T-helper 2 cell treated with Interferon-gamma antibody and Interleukin-4, amounts not matched to agents 5 μg/mL and 100 μg/mL, for 36 hours (primary cell): ENCODE measurements at regions not wholly inside any gene's neighbourhood (a gene's known extent, or its start where the extent isn't known, plus 50 kb on each side); places are given as distances from the start of the nearest gene placed in this dataset.

ENCODE experiments used
- DNase-seq: peaks from one replicate; pipeline ENCODE4 v3.0.0; 2021; ENCODE audit warnings: low spot score
- H3K27ac Mint-ChIP-seq: one replicate; pipeline ENCODE4 v1.8.0; 2021; ENCODE audit warnings: mild to moderate bottlenecking, mixed read lengths
- H3K27me3 Mint-ChIP-seq: one replicate; pipeline ENCODE4 v1.8.0; 2021; ENCODE audit warnings: low read depth, mixed read lengths
- H3K36me3 Mint-ChIP-seq: one replicate; pipeline ENCODE4 v1.8.0; 2021; ENCODE audit warnings: low read depth, mixed read lengths
- H3K4me1 Mint-ChIP-seq: one replicate; pipeline ENCODE4 v1.8.0; 2021; ENCODE audit warnings: low read depth, mixed read lengths
- H3K4me3 Mint-ChIP-seq: one replicate; pipeline ENCODE4 v1.8.0; 2022; ENCODE audit warnings: mild to moderate bottlenecking, moderate library complexity, mixed read lengths
- H3K9me3 Mint-ChIP-seq: one replicate; pipeline ENCODE4 v1.8.0; 2021; ENCODE audit warnings: mixed read lengths

DNA sequence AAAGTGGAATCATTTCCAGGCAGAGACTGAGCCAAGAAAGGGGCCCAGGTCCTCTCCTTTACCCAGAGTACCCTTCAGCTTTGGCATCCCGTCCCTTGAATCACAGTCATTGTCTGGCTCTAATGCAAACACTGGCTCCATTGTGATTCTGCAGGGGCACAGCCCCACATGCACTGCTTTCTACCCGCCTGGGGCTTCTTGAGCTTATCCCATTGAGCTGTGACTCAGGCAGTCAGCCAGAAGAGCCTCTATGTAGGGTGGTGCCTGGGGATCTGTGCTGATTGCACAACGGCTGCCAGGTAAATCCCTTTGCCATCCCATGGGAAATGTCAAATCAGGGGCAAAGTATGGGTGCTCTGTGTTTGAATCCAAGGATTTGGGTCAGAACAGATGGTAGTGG is 88.9 kb downstream of the RASSF10 start:
- Mint-ChIP-seq H3K4me1 (no peaks in the 10 kb centered on the region), H3K4me3 (no peak overlapping the region), H3K27me3 (peaks cover 7% of the 10 kb centered on the region), H3K27ac (no peak overlapping the region), H3K36me3 (no peaks in the 10 kb centered on the region), H3K9me3 (no peaks in the 10 kb centered on the region)
- DNase-seq: no peak

GRCh38 chr11:13098616-13099289 is 89.6 kb downstream of the RASSF10 start:
- no peak overlapping the region for H3K4me3 Mint-ChIP-seq

GRCh38 chr11:13101644-13102512 is 92.8 kb downstream of the RASSF10 start:
- DNase-seq: no peak
- no peaks in the 10 kb centered on the region for H3K36me3 Mint-ChIP-seq
- H3K27ac Mint-ChIP-seq: no peak overlapping the region
- peaks cover 13% of the 10 kb centered on the region for H3K27me3 Mint-ChIP-seq
- no peaks in the 10 kb centered on the region for H3K4me1 Mint-ChIP-seq
- H3K9me3 Mint-ChIP-seq: no peaks in the 10 kb centered on the region
- no peak overlapping the region for H3K4me3 Mint-ChIP-seq

More at GRCh38 chr11:13098616-13099289, 89.6 kb downstream of the RASSF10 start:
- H3K27me3 Mint-ChIP-seq: peaks cover 9% of the 10 kb centered on the region
- no peaks in the 10 kb centered on the region for H3K36me3 Mint-ChIP-seq
- H3K27ac Mint-ChIP-seq: no peak overlapping the region
- no peaks in the 10 kb centered on the region for H3K9me3 Mint-ChIP-seq
- DNase-seq: no peak
- no peaks in the 10 kb centered on the region for H3K4me1 Mint-ChIP-seq

DNA sequence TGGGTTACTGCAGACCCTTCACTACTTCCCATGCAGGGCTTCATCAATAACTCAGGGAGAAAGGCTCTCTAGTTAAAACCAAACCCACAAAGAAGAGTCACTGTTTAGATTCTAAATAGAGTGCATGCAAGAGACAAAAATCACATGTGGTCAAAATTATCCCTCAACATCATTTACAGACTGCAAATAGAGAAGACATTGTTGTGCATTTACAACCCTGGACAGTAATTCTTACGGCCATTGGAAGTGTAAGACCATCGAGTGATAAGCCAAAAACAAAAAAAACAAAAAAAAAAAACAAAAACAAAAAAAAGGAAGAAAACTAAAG is 93.4 kb downstream of the RASSF10 start:
- no peaks in the 10 kb centered on the region for H3K9me3 Mint-ChIP-seq
- no peak for DNase-seq
- no peak overlapping the region for H3K27ac Mint-ChIP-seq
- no peak overlapping the region for H3K4me3 Mint-ChIP-seq
- no peaks in the 10 kb centered on the region for H3K36me3 Mint-ChIP-seq
- H3K27me3 Mint-ChIP-seq: peaks cover 15% of the 10 kb centered on the region
- no peaks in the 10 kb centered on the region for H3K4me1 Mint-ChIP-seq

- Mint-ChIP-seq H3K4me1 (no peaks in the 10 kb centered on the region), H3K27me3 (peaks cover 13% of the 10 kb centered on the region), H3K27ac (no peak overlapping the region), H3K9me3 (no peaks in the 10 kb centered on the region), H3K36me3 (no peaks in the 10 kb centered on the region), H3K4me3 (no peak overlapping the region)
- DNase-seq: no peak
Measured at GRCh38 chr11:13102865-13103539, 93.9 kb downstream of the RASSF10 start.

- Mint-ChIP-seq H3K36me3 (no peaks in the 10 kb centered on the region), H3K4me1 (no peaks in the 10 kb centered on the region), H3K27ac (no peak overlapping the region), H3K27me3 (peaks cover 13% of the 10 kb centered on the region), H3K9me3 (no peaks in the 10 kb centered on the region), H3K4me3 (no peak overlapping the region)
- DNase-seq: no peak
Measured at GRCh38 chr11:13103962-13104554, 94.9 kb downstream of the RASSF10 start.

DNA sequence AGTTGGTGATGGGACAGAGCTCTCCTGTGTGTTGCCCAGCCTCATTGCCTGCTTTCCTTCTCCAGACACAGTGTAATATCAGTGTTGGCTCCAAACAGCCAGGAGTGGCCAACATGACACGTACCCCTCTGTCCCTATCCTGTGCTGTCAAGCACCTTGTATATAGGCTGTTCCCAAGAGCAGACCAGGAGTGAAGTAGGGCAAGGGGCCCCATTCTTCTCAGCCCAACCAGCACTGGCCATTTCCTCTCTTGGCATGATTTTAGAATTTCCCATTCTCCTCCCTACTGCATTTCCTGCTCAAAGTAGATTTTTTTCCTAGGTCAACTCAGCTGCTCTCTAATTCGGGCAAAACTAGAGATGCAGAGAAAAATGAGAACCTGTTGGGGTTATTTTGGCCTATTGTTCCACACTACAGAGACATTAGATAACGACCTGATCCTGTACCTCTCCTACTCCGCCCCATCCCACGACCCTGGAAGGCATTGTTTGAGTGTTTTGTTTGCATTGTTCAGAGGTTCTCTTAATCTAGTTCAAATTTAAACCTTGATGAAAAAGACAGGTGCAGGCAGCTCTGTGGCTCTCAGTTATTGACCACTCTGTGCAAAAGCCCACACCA is 95.6 kb downstream of the RASSF10 start:
- no peaks in the 10 kb centered on the region for H3K36me3 Mint-ChIP-seq
- H3K27me3 Mint-ChIP-seq: peaks cover 13% of the 10 kb centered on the region
- H3K9me3 Mint-ChIP-seq: no peaks in the 10 kb centered on the region
- no peak for DNase-seq
- no peaks in the 10 kb centered on the region for H3K4me1 Mint-ChIP-seq
- no peak overlapping the region for H3K27ac Mint-ChIP-seq
- no peak overlapping the region for H3K4me3 Mint-ChIP-seq

- H3K4me1 Mint-ChIP-seq: no peaks in the 10 kb centered on the region
- no peak overlapping the region for H3K4me3 Mint-ChIP-seq
- no peaks in the 10 kb centered on the region for H3K36me3 Mint-ChIP-seq
- DNase-seq: no peak
- peaks cover 13% of the 10 kb centered on the region for H3K27me3 Mint-ChIP-seq
- H3K9me3 Mint-ChIP-seq: no peaks in the 10 kb centered on the region
- H3K27ac Mint-ChIP-seq: no peak overlapping the region
Measured at GRCh38 chr11:13105237-13105844, 96.2 kb downstream of the RASSF10 start.

DNA sequence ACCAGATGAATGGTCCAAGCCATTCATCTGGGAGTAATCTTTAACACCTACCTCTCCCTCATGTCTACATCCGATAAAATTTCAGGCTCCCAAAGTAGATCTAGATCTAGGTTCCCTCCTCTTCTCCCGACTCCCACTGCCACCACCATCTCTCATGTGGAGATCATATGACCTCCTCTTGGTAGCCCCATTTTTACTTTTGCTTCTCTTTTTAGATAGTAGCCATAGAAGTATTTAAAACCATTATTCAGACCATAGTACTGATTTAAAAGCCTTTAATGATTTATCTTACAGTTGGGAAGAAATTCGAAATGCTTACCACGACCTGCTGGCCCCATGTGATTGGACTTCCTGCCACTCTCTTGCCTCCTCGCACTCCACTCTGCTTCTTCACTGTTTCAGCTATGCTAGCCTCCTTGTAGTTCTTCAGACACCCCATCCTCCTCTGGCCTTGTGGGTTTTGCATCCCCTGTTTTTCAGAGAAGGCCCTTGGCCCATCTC is 98.5 kb downstream of the RASSF10 start:
- Mint-ChIP-seq H3K9me3 (no peaks in the 10 kb centered on the region), H3K36me3 (no peaks in the 10 kb centered on the region), H3K4me1 (no peaks in the 10 kb centered on the region), H3K27me3 (peaks cover 13% of the 10 kb centered on the region), H3K27ac (no peak overlapping the region), H3K4me3 (no peak overlapping the region)
- DNase-seq: no peak

- H3K9me3 Mint-ChIP-seq: no peaks in the 10 kb centered on the region
- no peaks in the 10 kb centered on the region for H3K36me3 Mint-ChIP-seq
- peaks cover 13% of the 10 kb centered on the region for H3K27me3 Mint-ChIP-seq
- no peaks in the 10 kb centered on the region for H3K4me1 Mint-ChIP-seq
- no peak for DNase-seq
- H3K4me3 Mint-ChIP-seq: no peak overlapping the region
- no peak overlapping the region for H3K27ac Mint-ChIP-seq
Measured at GRCh38 chr11:13108416-13108815, 99.3 kb downstream of the RASSF10 start.

DNA sequence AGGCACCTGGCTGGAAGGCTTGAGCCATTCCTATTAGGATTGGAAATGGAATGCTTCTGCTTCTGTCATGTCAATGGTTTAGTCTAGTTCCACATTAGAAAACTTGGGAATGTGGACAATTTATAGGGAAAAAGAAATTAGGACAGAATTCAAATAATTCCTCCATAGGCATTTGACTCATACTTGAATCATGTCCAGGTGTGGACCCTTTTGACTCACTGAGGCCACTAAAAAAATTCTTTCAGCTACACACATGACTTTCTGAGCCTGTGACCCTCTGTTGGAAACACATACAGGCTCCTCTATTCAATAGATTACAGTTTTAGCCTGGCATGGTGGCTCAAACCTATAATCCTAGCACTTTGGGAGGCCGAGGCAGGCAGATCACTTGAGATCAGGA is 100.5 kb downstream of the RASSF10 start:
- Mint-ChIP-seq H3K4me1 (no peaks in the 10 kb centered on the region), H3K27me3 (peaks cover 6% of the 10 kb centered on the region), H3K4me3 (no peak overlapping the region), H3K36me3 (no peaks in the 10 kb centered on the region), H3K9me3 (no peaks in the 10 kb centered on the region), H3K27ac (no peak overlapping the region)
- no peak for DNase-seq

- Mint-ChIP-seq H3K27ac (no peak overlapping the region), H3K4me1 (no peaks in the 10 kb centered on the region), H3K36me3 (no peaks in the 10 kb centered on the region), H3K4me3 (no peak overlapping the region), H3K9me3 (no peaks in the 10 kb centered on the region), H3K27me3 (peaks cover 6% of the 10 kb centered on the region)
- DNase-seq: no peak
Measured at GRCh38 chr11:13110145-13110544, 101.0 kb downstream of the RASSF10 start.
